GM21619 (cell line): ENCODE measurements at regions not wholly inside any gene's neighbourhood (a gene's known extent, or its start where the extent isn't known, plus 50 kb on each side); places are given as distances from the start of the nearest gene placed in this dataset.
"Not testable (repeated sequence)": the region's sequence is repeated elsewhere in the genome, so short reads cannot be mapped to it uniquely, and the experiment has no call there.

Experiments
- ATAC-seq: cut with Tn5 transposase; IDR thresholded peaks from one replicate; pipeline ENCODE4 v1.9.1; 2021; ENCODE audit not compliant: unreplicated experiment

DNA sequence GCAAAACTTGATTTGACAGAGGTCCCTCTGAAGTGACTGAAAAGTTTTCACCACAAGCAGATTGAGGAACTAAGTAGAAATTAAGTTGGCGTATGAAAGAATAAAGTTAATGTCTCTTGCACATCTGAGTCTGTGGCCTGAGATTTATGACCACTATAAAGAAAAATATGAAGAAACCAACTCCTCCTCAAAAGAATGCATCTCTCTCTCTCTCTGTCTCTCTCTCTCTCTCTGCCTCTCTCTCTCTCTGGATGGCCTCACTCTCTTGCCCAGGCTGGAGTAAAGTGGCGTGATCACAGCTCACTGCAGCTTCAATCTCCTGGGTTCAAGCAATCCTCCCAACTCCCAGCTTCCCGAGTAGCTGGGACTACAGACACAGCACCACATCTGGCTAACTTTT, 55.2 kb downstream of the RPL22L1 start:
- no peak for ATAC-seq

DNA sequence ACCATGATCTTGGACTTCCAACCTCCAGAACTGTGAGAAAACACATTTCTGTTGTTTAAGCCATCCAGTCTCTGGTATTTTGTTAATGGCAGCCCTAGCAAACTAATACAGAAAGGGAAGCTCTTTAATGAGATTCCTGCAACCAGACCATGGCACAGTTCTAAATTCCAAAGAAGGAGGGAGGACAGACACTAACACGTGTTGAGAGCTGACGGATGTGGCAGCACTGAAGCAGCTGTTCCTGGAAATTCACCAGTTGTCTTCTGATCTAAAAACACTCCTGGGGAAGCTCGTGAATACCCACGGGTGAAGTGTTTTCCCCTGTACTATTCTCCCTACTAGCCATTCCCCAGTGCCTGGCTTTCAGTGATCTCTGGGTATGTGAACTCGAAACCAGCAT, 56.7 kb downstream of the RPL22L1 start:
- ATAC-seq, result no peak

- peak; percentile 75 for ATAC-seq
These were observed 57.9 kb downstream of the RPL22L1 start for GRCh38 chr3:170811928-170812591.

DNA sequence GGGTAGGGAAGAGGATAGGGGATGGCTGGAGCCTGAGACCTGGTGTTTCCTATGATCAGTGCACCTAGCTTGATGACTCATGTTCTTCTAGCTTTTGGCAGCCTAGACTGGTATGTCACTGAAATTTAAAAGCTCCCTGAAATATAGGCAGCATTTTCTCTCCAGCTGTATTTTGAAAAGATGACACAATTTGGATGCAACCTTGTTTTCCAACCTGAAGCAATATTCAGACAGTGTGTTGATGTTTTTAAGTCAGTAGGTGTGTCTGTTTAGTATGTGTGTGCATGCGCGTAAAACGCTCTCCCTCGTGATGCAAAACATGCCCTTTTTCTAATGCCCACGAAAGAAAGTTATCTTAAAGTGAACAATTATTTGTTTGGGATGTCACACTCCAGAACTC, 58.5 kb downstream of the RPL22L1 start:
- no peak for ATAC-seq

GRCh38 chr3:170809975-170810357, 60.0 kb downstream of the RPL22L1 start:
- no peak for ATAC-seq

DNA sequence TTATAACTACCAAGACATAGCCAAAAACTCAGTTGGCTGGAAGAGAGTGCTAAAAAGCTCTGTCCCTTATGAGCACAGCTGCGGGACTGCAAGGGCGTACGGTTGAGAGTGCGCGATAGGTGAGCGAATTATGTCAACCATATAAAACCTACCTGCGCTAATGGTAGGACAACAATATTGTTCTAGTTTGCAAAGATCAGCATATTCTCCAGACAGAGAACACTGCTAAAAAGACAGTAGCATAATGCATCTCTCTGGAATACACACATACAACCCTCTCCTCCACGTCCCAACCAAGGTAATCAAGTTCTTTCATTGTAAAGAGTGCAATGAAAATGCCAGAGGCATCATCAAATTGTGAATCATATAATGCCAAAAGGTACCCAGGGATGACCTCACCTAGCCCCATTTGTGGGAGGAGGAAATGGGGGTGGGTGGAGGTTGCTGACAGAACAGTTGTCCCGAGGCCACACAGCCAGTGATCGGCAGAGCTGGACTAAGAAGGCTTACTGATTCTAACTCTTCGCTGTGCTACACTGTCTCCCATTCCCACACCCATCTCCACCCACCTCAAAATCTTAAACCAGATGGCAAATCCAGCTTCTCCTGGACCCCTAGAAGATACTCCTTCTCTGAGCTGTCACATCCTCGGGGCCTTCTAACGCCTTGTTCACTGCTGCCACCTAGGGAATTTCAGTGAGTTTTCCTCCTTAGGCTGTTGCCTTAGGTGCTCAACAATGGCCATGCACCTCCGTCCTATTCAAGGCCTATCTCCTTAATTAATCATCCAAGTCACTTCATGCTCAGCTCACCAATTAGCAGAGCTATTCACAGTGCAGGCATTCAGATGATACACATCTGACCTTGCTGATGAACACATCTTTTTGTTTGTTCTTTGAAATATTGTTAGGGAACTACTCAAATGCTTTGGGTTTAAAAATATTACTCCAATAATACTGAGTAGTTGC, 60.7 kb downstream of the RPL22L1 start:
- ATAC-seq, result no peak

- no peak for ATAC-seq
These were observed 62.0 kb downstream of the RPL22L1 start for GRCh38 chr3:170808041-170808440.

- ATAC-seq, result no peak
These were observed 63.3 kb downstream of the RPL22L1 start for GRCh38 chr3:170806676-170807075.

DNA sequence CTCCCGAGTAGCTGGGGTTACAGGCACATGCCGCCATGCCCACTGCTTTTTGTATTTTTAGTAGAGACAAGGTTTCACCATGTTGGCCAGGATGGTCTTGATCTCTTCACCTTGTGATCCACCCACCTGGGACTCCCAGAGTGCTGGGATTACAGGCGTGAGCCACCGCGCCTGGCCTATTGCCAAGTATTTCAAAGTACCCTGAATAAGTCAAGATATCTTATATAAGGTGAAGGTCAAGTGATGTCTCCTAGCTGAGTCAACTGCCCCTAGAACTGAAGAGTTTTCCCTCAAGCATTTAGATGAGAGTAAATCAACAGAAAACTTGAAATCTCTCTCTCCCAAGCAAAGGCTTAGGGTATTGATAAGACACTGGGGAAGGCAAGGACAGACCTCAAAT, 63.9 kb downstream of the RPL22L1 start:
- no peak for ATAC-seq

DNA sequence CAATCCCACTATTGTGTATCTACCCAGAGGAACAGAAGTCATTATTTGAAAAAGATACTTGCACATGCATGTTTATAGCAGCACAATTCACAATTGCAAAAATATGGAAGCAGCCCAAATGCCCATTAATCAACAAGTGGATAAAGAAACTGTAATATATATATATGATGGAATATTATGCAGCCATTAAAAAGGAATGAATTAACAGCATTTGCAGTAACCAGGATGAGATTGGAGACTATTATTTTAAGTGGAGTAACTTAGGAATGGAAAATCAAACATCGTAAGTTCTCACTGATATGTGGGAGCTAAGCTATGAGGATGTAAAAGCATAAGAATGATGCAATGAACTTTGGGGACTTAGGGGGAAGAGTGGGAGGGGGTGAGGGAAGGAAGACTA, 64.7 kb downstream of the RPL22L1 start:
- not testable (repeated sequence) for ATAC-seq

DNA sequence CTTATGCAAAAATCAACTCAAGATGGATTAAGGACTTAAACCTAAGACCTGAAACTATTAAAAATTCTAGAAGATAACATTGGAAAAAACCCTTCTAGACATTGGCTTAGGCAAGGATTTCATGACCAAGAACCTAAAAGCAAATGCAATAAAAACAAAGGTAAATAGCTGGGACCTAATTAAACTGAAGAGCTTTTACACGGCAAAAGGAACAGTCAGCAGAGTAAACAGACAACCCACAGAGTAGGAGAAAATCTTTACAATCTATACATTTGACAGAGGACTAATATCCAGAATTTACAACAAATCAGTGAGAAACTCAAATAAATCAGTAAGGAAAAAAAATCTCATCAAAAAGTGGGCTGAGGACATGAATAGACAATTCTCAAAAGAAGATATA, 65.4 kb downstream of the RPL22L1 start:
- ATAC-seq, result not testable (repeated sequence)

GRCh38 chr3:170804078-170804477, 65.9 kb downstream of the RPL22L1 start:
- ATAC-seq, result no peak

DNA sequence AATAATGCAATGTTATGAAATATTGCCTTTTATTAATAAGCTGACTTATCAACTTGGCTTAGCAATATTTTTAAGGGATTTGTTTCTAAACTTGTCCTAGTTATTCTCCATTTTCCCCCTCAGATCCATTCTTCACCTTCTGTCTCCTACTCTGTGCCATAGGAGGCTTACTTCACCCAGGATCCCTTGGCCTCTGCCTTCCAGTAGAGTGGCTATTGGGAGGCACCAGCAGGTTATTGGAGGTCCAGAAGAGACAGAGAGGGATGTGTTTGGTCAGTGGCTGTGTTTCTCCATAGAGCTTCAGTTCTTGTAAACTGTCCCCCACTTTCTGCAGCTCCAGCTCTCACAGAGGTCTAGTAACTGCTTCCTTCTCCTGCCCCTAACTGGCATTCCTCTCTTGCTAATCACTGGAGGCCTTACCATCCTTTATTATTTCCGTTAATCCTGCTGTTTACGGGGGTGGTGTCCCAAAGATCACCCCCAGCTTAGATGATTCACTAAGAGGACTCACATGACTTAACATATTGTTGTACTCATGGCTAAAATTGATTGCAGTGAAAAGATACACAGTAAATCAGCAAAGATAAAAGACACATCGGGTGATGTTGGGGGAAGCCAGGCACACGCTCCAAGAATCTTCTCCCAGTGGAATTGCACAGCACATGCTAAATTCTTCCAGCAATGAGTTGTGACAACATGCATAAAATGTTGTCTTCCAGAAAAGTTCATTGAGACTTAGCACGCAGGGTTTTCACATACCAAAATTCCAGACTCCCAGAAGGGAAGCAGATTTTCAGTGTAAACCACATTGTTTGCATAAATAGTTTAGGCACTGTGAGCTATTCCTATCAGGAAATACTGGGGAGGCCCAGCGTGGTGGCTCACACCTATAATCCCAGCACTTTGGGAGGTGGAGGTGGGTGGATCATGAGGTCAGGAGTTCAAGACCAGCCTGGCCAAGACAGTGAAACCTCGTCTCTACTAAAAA, 67.5 kb downstream of the RPL22L1 start:
- no peak for ATAC-seq

GRCh38 chr3:170801597-170801996, 68.4 kb downstream of the RPL22L1 start:
- ATAC-seq, result no peak

DNA sequence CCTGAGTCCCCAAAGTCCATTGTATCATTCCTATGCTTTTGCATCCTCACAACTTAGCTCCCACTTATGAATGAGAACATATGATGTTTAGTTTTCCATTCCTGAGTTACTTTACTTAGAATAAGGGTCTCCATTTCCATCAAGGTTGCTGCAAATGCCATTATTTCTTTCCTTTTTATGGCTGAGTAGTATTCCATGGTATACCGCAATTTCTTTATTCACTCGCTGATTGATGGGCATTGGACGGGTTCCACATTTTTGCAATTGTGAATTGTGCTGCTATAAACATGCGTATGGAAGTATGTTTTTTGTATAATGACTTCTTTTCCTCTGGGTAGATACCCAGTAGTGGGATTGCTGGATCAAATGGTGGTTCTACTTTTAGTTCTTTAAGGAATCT, 69.7 kb downstream of the RPL22L1 start:
- not testable (repeated sequence) for ATAC-seq

DNA sequence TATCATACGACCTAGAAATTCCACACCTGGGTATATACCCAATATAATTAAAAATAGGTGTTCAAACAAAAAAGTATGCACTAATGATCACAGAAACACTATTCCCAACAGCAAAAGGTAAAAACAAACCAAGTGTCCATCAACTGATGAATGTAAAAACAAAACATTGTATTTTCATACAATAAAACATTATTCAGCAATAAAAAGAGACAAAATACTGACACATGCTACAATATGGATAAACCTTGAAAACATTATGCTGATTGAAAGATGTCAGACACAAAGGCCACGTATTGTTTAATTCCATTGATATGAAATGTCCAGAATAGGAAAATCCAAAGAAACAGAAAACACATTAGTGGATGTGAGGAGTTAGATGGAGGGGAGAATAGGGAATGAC, 71.0 kb downstream of the RPL22L1 start:
- no peak for ATAC-seq

GRCh38 chr3:170797685-170798084, 72.3 kb downstream of the RPL22L1 start:
- no peak for ATAC-seq

- no peak for ATAC-seq
These were observed 77.5 kb downstream of the RPL22L1 start for GRCh38 chr3:170792471-170792870.

DNA sequence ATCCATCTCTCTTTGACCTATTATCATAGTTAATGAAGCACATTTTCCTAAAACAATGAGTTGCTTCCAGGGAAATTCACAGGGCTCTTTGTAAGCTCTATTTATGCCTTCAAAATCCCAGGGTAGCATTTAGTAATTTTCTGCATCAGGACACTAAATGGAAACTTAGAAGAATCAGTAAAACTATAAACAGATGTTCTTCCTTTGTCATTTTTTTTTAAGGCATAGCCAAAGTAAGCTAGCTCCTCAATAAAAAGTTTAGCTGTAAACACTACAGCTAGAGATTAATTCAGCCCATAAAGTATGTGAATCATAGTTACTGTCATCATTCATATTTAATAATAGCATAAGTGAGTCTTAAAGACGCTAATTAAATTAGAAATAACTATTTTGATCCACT, 79.3 kb downstream of the RPL22L1 start:
- ATAC-seq, result no peak

DNA sequence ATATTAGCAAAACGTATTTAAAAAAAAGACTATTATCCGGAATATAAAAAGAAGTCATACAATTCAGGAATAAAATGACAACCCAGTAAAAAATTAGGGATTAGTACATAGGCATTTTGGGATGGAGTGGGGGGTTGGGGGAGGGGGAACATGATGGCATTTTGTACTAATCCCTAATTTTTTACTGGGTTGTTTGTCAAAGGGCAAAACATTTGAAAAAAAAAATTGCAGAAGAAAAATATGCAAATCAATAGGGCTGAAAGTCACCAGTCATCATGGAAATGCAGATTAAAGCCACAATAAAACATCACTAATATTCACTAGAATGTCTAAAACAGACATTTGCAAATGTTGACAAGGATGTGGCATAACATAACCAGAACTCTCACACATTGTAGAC, 82.5 kb downstream of the RPL22L1 start:
- ATAC-seq, result no peak

DNA sequence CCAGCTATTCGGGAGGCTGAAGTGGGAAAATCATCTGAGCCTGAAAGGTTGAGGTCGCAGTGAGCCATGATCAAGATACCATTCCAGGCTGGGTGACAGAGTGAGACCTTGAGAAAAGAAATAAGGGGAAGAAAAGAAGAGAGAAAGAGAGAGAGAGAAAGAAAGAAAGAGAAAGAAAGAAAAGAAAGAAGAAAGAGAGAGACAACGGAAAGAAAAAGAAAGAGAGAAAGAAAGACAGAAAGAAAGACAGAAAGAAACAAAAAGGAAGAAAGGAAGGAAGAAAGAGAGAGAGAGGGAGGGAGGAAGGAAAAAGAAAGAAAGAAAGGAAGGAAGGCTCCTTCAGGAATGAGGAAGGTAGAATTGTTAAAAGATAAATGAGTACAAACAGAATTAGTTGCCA, 84.5 kb downstream of the RPL22L1 start:
- no peak for ATAC-seq
